B cell (primary cell): ENCODE measurements at regions not wholly inside any gene's neighbourhood (a gene's known extent, or its start where the extent isn't known, plus 50 kb on each side); places are given as distances from the start of the nearest gene placed in this dataset.

Experiments used
- ATAC-seq: fragments of 200-7000 bp; cut with Tn5 transposase; one replicate; pipeline ENCODE4 v1.10.0; 2021; ENCODE audit warnings: low read depth, mild to moderate bottlenecking, moderate number of reproducible peaks, moderate library complexity
- CTCF ChIA-PET: fragments of 350-600 bp; sonication (Branson Sonifier 250); formaldehyde crosslinking; loops from one replicate; lab custom pipeline; 2021; ENCODE audit warnings: antibody characterized with exemption, inconsistent platforms; lab: Charles Lee
- POLR2A ChIA-PET: fragments of 350-600 bp; sonication (Branson Sonifier 250); formaldehyde crosslinking; loops from one replicate; lab custom pipeline; 2021; ENCODE audit warnings: antibody characterized with exemption; lab: Charles Lee
- DNase-seq: peaks from one replicate; pipeline ENCODE4 v3.0.0; 2013
- H2AFZ ChIP-seq: 2 replicates; pipeline ENCODE4 v1.6.1; 2012; ENCODE audit warnings: mild to moderate bottlenecking, low read depth, low read length; ENCODE audit not compliant: insufficient read depth, poor library complexity, severe bottlenecking
- H3K27ac ChIP-seq, 2 donors: 1 replicate in 1 of 2; 2 replicates in 1 of 2; pipeline ENCODE4 v1.5.1; 2012 to 2013; ENCODE audit warnings: low read length in 2 of 2, mild to moderate bottlenecking in 2 of 2, moderate library complexity in 1 of 2
- H3K27me3 ChIP-seq, 4 experiments: fragments of 200-600 bp in 1 of 4; sonication (generic) in 1 of 4; replicated peaks in 1 of 4; 1 replicate in 2 of 4; 2 replicates in 2 of 4; pipeline versions ENCODE4 v1.6.1 to v1.7.0; 2013 to 2016; ENCODE audit warnings: low read length in 3 of 4, mild to moderate bottlenecking in 2 of 4, mixed read lengths in 1 of 4, moderate library complexity in 1 of 4; ENCODE audit not compliant: insufficient read depth in 4 of 4, control insufficient read depth in 3 of 4; ENCODE audit errors: control extremely low read depth in 1 of 4
- H3K36me3 ChIP-seq, 2 experiments: replicated peaks in 1 of 2; 1 replicate in 1 of 2; 2 replicates in 1 of 2; pipeline versions ENCODE4 v1.6.1 to v1.7.1; 2013; ENCODE audit warnings: low read length in 1 of 2; ENCODE audit not compliant: insufficient read depth in 2 of 2, control insufficient read depth in 1 of 2; ENCODE audit errors: control extremely low read depth in 1 of 2, extremely low read depth in 1 of 2
- H3K4me1 ChIP-seq, 2 donors: fragments of 200-600 bp in 1 of 2; sonication (generic) in 1 of 2; 1 replicate in 1 of 2; 2 replicates in 1 of 2; pipeline versions ENCODE4 v1.5.1 to v1.6.1; 2013 to 2017; ENCODE audit warnings: low read length in 2 of 2; ENCODE audit not compliant: control insufficient read depth in 2 of 2, insufficient read depth in 2 of 2
- H3K4me2 ChIP-seq: replicated peaks from 2 replicates; pipeline ENCODE3; 2012; ENCODE audit warnings: mild to moderate bottlenecking, low read depth, low read length; ENCODE audit not compliant: poor library complexity, severe bottlenecking
- H3K4me3 ChIP-seq, 5 experiments: fragments of 200-600 bp in 1 of 5; sonication (generic) in 1 of 5; 1 replicate in 3 of 5; 2 replicates in 2 of 5; pipeline versions ENCODE4 v1.5.1 to v1.7.0; 2011 to 2016; ENCODE audit warnings: low read length in 4 of 5, mild to moderate bottlenecking in 4 of 5, low read depth in 2 of 5, control low read depth in 1 of 5, moderate library complexity in 1 of 5; ENCODE audit not compliant: insufficient read depth in 1 of 5; ENCODE audit errors: control extremely low read depth in 1 of 5, extremely low read depth in 1 of 5
- H3K79me2 ChIP-seq: fragments of 200-600 bp; sonication (generic); one replicate; pipeline ENCODE4 v1.6.0; 2016; ENCODE audit warnings: low read length; ENCODE audit not compliant: control insufficient read depth, insufficient read depth
- H3K9ac ChIP-seq: fragments of 200-600 bp; sonication (generic); 2 replicates; pipeline ENCODE4 v1.6.1; 2017; ENCODE audit warnings: mild to moderate bottlenecking, low read length, moderate library complexity
- H3K9me3 ChIP-seq, 3 donors: one replicate each; pipeline versions ENCODE4 v1.6.1 to v1.7.1; 2013; ENCODE audit warnings: low read length in 2 of 3; ENCODE audit not compliant: control insufficient read depth in 2 of 3, insufficient read depth in 1 of 3; ENCODE audit errors: control extremely low read depth in 1 of 3
- H4K20me1 ChIP-seq: 2 replicates; pipeline ENCODE4 v1.6.0; 2012; ENCODE audit warnings: mild to moderate bottlenecking, low read length; ENCODE audit not compliant: insufficient read depth, control insufficient read depth, poor library complexity, severe bottlenecking
- H3K27ac Mint-ChIP-seq: one replicate; pipeline ENCODE4 v1.8.0; 2021; ENCODE audit warnings: mixed read lengths
- H3K27me3 Mint-ChIP-seq: one replicate; pipeline ENCODE4 v1.8.0; 2021; ENCODE audit warnings: mixed read lengths
- H3K4me1 Mint-ChIP-seq: one replicate; pipeline ENCODE4 v1.8.0; 2021; ENCODE audit warnings: mixed read lengths
- H3K4me3 Mint-ChIP-seq: one replicate; pipeline ENCODE4 v1.8.0; 2021; ENCODE audit warnings: mixed read lengths
- H3K9me3 Mint-ChIP-seq: one replicate; pipeline ENCODE4 v1.8.0; 2022; ENCODE audit warnings: mixed read lengths; ENCODE audit not compliant: insufficient read depth
- EZH2 ChIP-seq: IDR thresholded peaks from 2 replicates; pipeline ENCODE4 v1.6.1; 2012; ENCODE audit warnings: borderline replicate concordance, low read depth, mild to moderate bottlenecking, moderate library complexity, low read length; ENCODE audit not compliant: insufficient read depth, poor library complexity, severe bottlenecking
- WGBS: methylation state at CpG from one replicate; pipeline ENCODE4 v1.1.5; 2013; ENCODE audit warnings: missing lambda C conversion rate; ENCODE audit not compliant: insufficient coverage; 5-methylcytosine and 5-hydroxymethylcytosine counted together
- intact Hi-C: fragments of 100-400 bp; cut with micrococcal nuclease; formaldehyde crosslinking; loops from one replicate; pipeline ENCODE4 v1.10.0; 2022
- TF ChIP-seq, protein P1 (sequence below): fragments of 200-600 bp; IDR thresholded peaks from one replicate; pipeline ENCODE4 v1.8.0; 2022; ENCODE audit warnings: antibody characterized with exemption, mild to moderate bottlenecking

DNA sequence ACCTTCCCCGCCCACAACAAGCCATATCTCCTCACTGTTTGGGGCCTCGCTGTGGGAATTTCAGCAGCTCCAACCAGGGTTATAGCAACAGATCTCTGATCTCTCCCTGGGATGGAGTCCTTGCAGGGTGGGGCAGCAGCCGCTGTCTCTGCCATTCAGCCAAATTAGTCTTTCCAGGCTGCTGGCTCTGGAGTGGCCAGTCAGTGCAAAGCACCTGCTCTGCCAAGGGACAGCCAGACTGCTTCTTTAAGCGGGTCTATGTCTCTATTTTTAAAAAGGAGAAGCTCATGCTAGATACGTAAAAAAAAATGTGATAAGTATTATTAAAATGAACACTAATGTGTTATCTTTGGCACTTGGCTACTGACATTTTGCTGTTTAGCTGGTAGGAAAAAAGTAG is 380.2 kb downstream of the CDH10 start:
- TF ChIP-seq, protein P1, sequence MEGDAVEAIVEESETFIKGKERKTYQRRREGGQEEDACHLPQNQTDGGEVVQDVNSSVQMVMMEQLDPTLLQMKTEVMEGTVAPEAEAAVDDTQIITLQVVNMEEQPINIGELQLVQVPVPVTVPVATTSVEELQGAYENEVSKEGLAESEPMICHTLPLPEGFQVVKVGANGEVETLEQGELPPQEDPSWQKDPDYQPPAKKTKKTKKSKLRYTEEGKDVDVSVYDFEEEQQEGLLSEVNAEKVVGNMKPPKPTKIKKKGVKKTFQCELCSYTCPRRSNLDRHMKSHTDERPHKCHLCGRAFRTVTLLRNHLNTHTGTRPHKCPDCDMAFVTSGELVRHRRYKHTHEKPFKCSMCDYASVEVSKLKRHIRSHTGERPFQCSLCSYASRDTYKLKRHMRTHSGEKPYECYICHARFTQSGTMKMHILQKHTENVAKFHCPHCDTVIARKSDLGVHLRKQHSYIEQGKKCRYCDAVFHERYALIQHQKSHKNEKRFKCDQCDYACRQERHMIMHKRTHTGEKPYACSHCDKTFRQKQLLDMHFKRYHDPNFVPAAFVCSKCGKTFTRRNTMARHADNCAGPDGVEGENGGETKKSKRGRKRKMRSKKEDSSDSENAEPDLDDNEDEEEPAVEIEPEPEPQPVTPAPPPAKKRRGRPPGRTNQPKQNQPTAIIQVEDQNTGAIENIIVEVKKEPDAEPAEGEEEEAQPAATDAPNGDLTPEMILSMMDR: no peak
- no peak for TF ChIP-seq EZH2
- H3K9me3 Mint-ChIP-seq: no peaks in the 10 kb centered on the region
- CTCF ChIA-PET: no interaction called here

DNA sequence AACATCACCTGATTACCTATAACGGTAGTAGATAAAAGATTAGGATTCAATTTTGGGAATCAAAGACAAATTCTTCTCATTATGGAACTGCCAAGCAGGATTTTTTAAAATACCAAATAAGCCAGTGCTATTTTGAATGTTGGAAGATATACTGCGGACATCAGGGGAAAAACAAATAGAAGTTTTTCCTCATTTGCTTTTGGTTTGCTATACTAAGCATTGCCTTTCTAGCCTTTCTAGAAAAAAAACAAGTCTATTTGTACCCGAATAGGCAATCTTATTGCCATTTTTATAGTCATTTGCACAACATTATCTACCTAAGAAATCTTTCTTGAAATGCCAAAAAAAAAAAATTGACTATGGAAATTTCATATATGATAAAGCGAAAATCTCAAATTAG is 379.5 kb downstream of the CDH10 start:
- H3K4me3 Mint-ChIP-seq: no peak overlapping the region
- no peak for TF ChIP-seq EZH2
- TF ChIP-seq, protein P1: no peak

More for the DNA sequence above, 380.2 kb downstream of the CDH10 start:
- POLR2A ChIA-PET: no interaction called here
- Mint-ChIP-seq H3K4me3 (no peak overlapping the region), H3K4me1 (no peaks in the 10 kb centered on the region), H3K27ac (no peak overlapping the region), H3K27me3 (no peaks in the 10 kb centered on the region)
- Histone ChIP-seq H3K9ac (no peak overlapping the region), H3K9me3 (peaks cover 0 to 4% (median 0%) of the 10 kb centered on the region in 3 donors), H3K36me3 (no peaks in the 10 kb centered on the region), H3K79me2 (no peaks in the 10 kb centered on the region), H3K4me1 (no peaks in the 10 kb centered on the region), H3K27ac (no peak overlapping the region), H3K4me3 (no peak overlapping the region), H4K20me1 (no peaks in the 10 kb centered on the region), H2AFZ (no peak overlapping the region), H3K27me3 (no peaks in the 10 kb centered on the region), H3K4me2 (no peak overlapping the region)
- ATAC-seq (no peak), DNase-seq (no peak)
- WGBS: 84% methylated on average over 3 of the region's 5 CpGs
- intact Hi-C loops: no loop called here

More for the DNA sequence above, 379.5 kb downstream of the CDH10 start:
- Histone ChIP-seq H3K4me1 (no peaks in the 10 kb centered on the region), H3K4me3 (no peak overlapping the region), H4K20me1 (no peaks in the 10 kb centered on the region), H3K27ac (no peak overlapping the region), H3K9ac (no peak overlapping the region), H3K27me3 (no peaks in the 10 kb centered on the region), H2AFZ (no peak overlapping the region), H3K4me2 (no peak overlapping the region), H3K9me3 (peaks cover 0 to 4% (median 0%) of the 10 kb centered on the region in 3 donors), H3K79me2 (no peaks in the 10 kb centered on the region), H3K36me3 (no peaks in the 10 kb centered on the region)
- ChIA-PET CTCF (no interaction called here), POLR2A (no interaction called here)
- intact Hi-C loops: no loop called here
- DNase-seq: no peak
- Mint-ChIP-seq H3K9me3 (no peaks in the 10 kb centered on the region), H3K27me3 (no peaks in the 10 kb centered on the region), H3K4me1 (no peaks in the 10 kb centered on the region), H3K27ac (no peak overlapping the region)
- no CpG with 5 or more reads among the region's 4 CpGs for WGBS
- no peak for ATAC-seq
